VCaP (cell line): ENCODE measurements at regions not wholly inside any gene's neighbourhood (a gene's known extent, or its start where the extent isn't known, plus 50 kb on each side); places are given as distances from the start of the nearest gene placed in this dataset.
A peak's percentile ranks its signal among the peaks of the same experiment; 100 is the strongest.
"Not testable (repeated sequence)": the region's sequence is repeated elsewhere in the genome, so short reads cannot be mapped to it uniquely, and the experiment has no call there.

Source experiments
- H3K27ac ChIP-seq: fragments of 450-650 bp; 2 replicates; pipeline ENCODE4 v1.5.1; 2017
- CTCF ChIP-seq: fragments of 450-650 bp; conservative IDR thresholded peaks from 2 replicates; pipeline ENCODE4 v1.5.1; 2017; ENCODE audit warnings: mild to moderate bottlenecking, moderate library complexity

GRCh38 chr1:206405282-206405681 lies 65.0 kb upstream of the IKBKE start:
- H3K27ac ChIP-seq, result not testable (repeated sequence)

GRCh38 chr1:206408371-206409288 lies 61.6 kb upstream of the IKBKE start:
- H3K27ac ChIP-seq, result not testable (repeated sequence)

DNA sequence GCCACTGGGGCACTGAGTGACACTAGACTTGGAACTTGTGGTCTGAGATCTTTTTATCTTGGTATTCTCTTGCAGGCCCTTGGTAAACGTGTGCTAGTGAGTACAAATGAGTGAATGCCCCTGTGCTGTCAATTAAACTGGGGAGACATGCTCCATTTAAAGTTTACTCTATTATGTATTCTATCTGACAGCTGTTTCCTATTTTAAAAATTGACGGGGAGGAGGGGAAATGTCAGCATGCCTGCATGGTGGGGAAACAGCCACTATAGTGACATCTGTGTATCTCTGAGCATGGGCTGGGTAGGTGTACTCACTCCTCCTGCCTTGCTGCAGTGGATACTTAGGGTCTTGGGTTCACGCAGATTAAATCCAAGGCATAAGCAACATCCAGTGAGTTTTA lies 59.0 kb upstream of the IKBKE start:
- TF ChIP-seq CTCF, result no peak
- H3K27ac ChIP-seq, result no peak overlapping the region

DNA sequence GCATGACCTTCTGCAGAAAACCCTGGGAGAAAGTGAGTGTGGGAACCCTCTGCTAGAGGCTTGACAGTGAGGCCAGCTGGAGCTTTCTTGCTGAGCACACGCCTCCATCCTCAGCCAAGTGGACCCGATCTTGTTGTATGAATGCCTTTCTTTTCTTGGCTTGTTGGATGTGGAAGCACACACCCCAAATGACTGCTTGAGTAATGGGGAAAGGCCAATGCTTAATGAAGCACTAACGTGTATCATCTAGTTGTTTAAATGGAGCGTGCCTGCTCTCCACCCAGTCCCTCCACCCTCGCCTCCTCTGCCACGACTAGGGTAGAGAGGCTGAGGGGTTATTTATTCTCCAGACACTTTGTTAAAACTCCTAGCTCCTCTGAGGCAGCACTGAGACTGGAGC lies 54.3 kb upstream of the IKBKE start:
- 0 out of 2 replicates have a peak overlapping the region, but pooled peaks have one; percentile 3 for H3K27ac ChIP-seq

DNA sequence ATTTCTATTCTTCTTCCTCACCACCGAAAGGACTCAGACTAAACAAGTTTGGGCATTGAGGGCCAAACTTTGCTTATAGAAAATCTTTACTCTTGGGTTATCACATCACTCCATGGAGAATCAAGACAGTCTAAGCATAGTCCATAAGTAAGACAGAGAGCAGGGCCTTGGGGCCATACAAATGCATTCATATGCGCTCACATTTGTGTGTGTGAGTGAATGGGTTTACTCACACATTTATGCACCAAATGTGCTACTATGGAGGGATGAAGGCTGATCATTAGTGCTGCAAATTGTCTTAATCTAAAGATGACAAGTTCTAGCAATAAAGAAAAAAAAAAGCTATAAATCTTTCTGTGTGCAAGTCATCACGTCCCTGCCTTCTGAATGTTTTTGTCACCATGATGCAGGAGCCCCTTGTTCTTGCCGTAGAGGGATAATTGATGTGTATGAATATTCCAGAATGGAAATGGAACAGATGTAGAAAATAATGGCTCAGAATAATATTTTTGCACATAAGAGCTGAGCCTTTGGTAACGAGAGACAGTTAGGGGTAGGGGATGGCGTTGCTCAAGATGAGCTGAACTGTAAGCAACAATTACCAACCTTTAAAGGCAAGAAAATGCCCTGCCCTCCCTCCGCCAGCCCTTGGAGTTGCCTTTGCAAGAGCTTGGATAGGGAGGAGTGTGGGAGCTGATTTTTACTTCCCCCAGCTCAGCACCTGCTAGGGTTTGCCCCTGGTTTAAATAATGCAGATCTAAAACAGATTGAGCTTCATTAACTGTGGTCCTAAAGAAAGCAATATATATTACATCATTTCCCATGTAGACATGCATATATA lies 52.3 kb upstream of the IKBKE start:
- TF ChIP-seq CTCF, result no peak
- H3K27ac ChIP-seq, result no peak overlapping the region

More for the DNA sequence above, 54.3 kb upstream of the IKBKE start:
- TF ChIP-seq CTCF, result no peak

- no peak for TF ChIP-seq CTCF
- no peak overlapping the region for H3K27ac ChIP-seq
These were observed 51.0 kb upstream of the IKBKE start for GRCh38 chr1:206419250-206419649.

DNA sequence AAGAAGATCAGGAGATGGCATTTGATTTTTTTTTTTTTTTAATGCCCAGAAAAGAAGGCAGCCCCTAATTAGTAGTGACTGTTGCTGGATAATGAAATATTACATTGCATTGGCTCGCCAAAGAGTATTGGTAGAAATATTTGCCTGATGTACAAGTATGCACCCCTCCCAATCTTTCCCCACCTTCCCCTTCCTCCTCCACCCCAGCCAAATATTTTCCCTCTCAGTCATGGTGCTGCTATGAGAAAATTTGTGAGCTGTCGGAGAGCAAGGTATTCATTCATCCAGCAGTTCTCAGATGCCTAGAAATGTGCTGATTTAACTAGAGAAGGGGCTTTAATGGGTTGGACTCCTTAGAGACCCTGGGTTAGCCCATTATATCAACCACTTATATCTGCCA lies 50.5 kb upstream of the IKBKE start:
- H3K27ac ChIP-seq, result no peak overlapping the region

More for the DNA sequence above, 50.5 kb upstream of the IKBKE start:
- TF ChIP-seq CTCF, result no peak
